ENCODE measurements at regions not wholly inside any gene's neighbourhood (a gene's known extent, or its start where the extent isn't known, plus 50 kb on each side); places are given as distances from the start of the nearest gene placed in this dataset.

- DNase-seq (ENCODE audit: low read depth) = no peak
- TF ChIP-seq CTCF (IDR thresholded peaks at IDR 0.05; ENCODE audit: control insufficient read depth, extremely low read depth, insufficient read depth) = no peak
- H3K4me3 ChIP-seq (ENCODE audit: low read depth, low read length) = no peak overlapping the region
Observed at GRCh38 chr2:16374671-16375070, 291.0 kb downstream of the CYRIA start.

DNA sequence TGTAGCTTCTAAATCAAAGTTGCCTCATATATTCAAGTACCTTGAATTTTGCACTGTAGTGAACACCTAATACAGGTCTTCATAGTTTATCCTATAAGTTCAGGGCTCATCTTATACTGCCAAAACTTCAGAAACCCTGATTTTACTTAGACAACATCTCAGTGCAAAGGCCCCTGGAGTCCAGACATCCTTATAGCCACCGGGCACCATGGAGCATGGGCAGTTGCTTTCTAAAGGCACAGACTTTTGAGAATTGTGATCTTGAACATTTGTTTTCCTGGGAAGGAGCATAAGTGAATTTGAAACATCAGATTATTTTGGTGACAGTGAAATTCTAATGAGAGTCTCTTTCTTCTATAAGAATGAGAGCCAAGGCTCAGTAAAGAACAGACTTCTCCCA is 292.3 kb downstream of the CYRIA start:
- no peak for TF ChIP-seq CTCF (IDR thresholded peaks at IDR 0.05; ENCODE audit: control insufficient read depth, extremely low read depth, insufficient read depth)

DNA sequence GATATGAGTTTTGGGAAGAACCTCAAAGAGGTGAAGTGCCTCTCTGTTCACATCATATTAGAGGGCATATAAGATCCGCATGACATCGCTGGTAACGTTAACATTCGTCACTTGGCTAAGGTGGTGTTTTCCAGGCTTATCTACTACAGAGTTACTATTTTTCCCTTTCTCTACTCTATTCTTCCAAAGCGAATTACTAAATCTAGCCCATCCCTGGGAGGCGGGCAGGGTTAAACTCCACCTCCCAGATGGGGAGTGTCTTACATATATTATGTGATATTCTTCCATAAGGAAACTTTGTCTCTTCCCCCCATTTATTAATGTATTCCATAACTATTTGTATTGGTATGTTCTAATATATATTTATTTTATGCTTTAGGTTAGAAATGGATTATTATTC is 293.9 kb downstream of the CYRIA start:
- no peak for DNase-seq (ENCODE audit: low read depth)
- TF ChIP-seq CTCF (IDR thresholded peaks at IDR 0.05; ENCODE audit: control insufficient read depth, extremely low read depth, insufficient read depth) = no peak
- no peak overlapping the region for H3K4me3 ChIP-seq (ENCODE audit: low read depth, low read length)

More for the DNA sequence above, 292.3 kb downstream of the CYRIA start:
- no peak overlapping the region for H3K4me3 ChIP-seq (ENCODE audit: low read depth, low read length)
- DNase-seq (ENCODE audit: low read depth) = no peak

- H3K4me3 ChIP-seq (ENCODE audit: low read depth, low read length) = no peak overlapping the region
- DNase-seq (ENCODE audit: low read depth) = no peak
- TF ChIP-seq CTCF (IDR thresholded peaks at IDR 0.05; ENCODE audit: control insufficient read depth, extremely low read depth, insufficient read depth) = no peak
Observed at GRCh38 chr2:16368951-16369350, 296.7 kb downstream of the CYRIA start.

GRCh38 chr2:16368328-16368727 is 297.3 kb downstream of the CYRIA start:
- no peak overlapping the region for H3K4me3 ChIP-seq (ENCODE audit: low read depth, low read length)
- TF ChIP-seq CTCF (IDR thresholded peaks at IDR 0.05; ENCODE audit: control insufficient read depth, extremely low read depth, insufficient read depth) = no peak
- DNase-seq (ENCODE audit: low read depth) = no peak

DNA sequence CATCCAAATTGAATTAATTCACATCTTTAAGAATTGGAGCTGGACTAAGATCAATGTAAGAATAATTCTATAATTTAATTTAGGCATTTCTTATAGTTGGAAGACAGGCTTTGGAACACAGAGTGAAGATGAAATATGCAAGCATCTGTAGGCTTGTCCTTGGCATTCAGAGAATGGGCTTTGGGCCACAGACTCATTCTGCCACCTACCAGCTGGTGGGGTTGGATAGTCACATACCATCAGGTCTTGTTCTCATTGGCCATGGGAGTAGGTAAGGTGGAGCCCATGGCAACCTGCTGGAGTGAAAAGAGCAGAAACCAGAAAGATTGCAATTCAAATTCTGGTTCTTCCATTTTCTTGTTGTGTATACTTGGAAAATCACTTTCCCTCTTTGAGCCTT is 300.3 kb downstream of the CYRIA start:
- no peak for DNase-seq (ENCODE audit: low read depth)
- TF ChIP-seq CTCF (IDR thresholded peaks at IDR 0.05; ENCODE audit: control insufficient read depth, extremely low read depth, insufficient read depth) = no peak
- H3K4me3 ChIP-seq (ENCODE audit: low read depth, low read length) = no peak overlapping the region

GRCh38 chr2:16363581-16363980 is 302.1 kb downstream of the CYRIA start:
- H3K4me3 ChIP-seq (ENCODE audit: low read depth, low read length) = no peak overlapping the region
- no peak for DNase-seq (ENCODE audit: low read depth)
- TF ChIP-seq CTCF (IDR thresholded peaks at IDR 0.05; ENCODE audit: control insufficient read depth, extremely low read depth, insufficient read depth) = no peak

Data from LNCaP clone FGC (cell line).